ENCODE measurements at regions not wholly inside any gene's neighbourhood (a gene's known extent, or its start where the extent isn't known, plus 50 kb on each side); places are given as distances from the start of the nearest gene placed in this dataset.
A peak's percentile ranks its signal among the peaks of the same experiment; 100 is the strongest.
"Not testable (repeated sequence)": the region's sequence is repeated elsewhere in the genome, so short reads cannot be mapped to it uniquely, and the experiment has no call there.

DNA sequence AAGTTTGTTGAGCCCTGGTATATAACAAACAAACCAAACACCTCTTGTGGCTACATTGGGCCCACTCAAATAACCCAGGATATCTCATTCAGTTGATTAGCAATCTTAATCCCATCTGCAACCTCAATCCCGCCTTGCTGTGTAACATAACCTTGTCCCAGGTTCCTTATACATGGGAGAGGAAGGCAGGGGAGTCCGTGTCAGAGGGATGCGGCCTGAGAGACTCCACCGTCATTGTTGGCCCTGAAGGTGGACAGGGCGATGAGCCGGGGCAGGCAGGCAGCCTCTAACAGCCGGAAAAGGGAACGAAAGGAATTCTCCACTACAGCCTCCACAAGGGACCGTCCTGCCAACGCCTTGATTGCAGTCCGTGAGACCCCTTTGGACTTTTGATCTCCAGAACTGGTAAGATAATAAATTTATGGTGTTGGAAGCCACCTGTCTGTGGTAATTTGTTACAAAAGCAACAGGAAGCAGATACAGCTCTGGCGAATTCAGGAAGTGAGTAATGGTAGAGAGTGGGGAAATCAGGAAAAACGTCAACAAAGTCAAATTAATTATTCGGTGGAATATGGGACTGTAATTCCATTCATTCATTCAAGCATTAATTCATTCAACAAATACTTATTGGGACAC lies 124.5 kb upstream of the SALL4 start:
- Mint-ChIP-seq H3K4me1 (ENCODE audit: low read depth, unreplicated experiment) (no peaks in the 10 kb centered on the region), H3K36me3 (ENCODE audit: insufficient read depth, unreplicated experiment) (no peaks in the 10 kb centered on the region), H3K27me3 (ENCODE audit: unreplicated experiment) (no peaks in the 10 kb centered on the region), H3K9me3 (ENCODE audit: low read depth, unreplicated experiment) (no peaks in the 10 kb centered on the region), H3K4me3 (ENCODE audit: low read depth, unreplicated experiment) (no peak overlapping the region), H3K27ac (ENCODE audit: unreplicated experiment) (no peak overlapping the region)
- BruUV-seq (replicated peaks): no TSS peak
- intact Hi-C loops (cut with micrococcal nuclease; ENCODE audit: unreplicated experiment): no loop called here
- TF ChIP-seq, protein P1, sequence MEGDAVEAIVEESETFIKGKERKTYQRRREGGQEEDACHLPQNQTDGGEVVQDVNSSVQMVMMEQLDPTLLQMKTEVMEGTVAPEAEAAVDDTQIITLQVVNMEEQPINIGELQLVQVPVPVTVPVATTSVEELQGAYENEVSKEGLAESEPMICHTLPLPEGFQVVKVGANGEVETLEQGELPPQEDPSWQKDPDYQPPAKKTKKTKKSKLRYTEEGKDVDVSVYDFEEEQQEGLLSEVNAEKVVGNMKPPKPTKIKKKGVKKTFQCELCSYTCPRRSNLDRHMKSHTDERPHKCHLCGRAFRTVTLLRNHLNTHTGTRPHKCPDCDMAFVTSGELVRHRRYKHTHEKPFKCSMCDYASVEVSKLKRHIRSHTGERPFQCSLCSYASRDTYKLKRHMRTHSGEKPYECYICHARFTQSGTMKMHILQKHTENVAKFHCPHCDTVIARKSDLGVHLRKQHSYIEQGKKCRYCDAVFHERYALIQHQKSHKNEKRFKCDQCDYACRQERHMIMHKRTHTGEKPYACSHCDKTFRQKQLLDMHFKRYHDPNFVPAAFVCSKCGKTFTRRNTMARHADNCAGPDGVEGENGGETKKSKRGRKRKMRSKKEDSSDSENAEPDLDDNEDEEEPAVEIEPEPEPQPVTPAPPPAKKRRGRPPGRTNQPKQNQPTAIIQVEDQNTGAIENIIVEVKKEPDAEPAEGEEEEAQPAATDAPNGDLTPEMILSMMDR (IDR thresholded peaks at IDR 0.05; ENCODE audit: unreplicated experiment): no peak
- CTCF ChIA-PET: interaction anchor here (0.6 kb wide), 1 partner anchor 231 kb away, joined by 3 read pairs; no protein-coding TSS in a partner anchor
- DNase-seq: no peak

DNA sequence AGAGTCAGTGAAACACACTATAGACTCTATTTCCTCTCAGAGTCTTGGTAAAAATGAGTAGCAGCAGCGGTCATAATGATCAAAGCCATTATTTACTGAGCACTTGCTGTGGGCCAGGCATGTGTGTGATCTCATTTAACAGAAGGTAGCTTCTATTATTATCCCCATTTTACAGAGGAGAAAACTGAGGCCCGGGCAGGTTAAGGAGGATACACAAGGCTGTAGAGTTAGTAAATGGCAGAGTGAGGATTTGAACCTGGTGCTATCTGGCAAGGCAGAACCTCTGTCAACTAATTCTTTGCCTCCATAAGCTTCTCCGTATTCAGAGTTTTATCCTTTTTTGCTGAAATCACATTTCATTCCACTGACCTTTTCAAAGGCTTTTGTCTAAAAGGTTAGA lies 122.2 kb upstream of the SALL4 start:
- H3K27ac Mint-ChIP-seq (ENCODE audit: unreplicated experiment): no peak overlapping the region
- H3K27me3 Mint-ChIP-seq (ENCODE audit: unreplicated experiment): no peaks in the 10 kb centered on the region
- no TSS peak for BruUV-seq (replicated peaks)
- H3K4me1 Mint-ChIP-seq (ENCODE audit: low read depth, unreplicated experiment): no peaks in the 10 kb centered on the region
- no peak overlapping the region for H3K4me3 Mint-ChIP-seq (ENCODE audit: low read depth, unreplicated experiment)
- no peaks in the 10 kb centered on the region for H3K36me3 Mint-ChIP-seq (ENCODE audit: insufficient read depth, unreplicated experiment)
- TF ChIP-seq, protein P1 (IDR thresholded peaks at IDR 0.05; ENCODE audit: unreplicated experiment): no peak
- DNase-seq: no peak
- CTCF ChIA-PET: no interaction called here
- no peaks in the 10 kb centered on the region for H3K9me3 Mint-ChIP-seq (ENCODE audit: low read depth, unreplicated experiment)
- intact Hi-C loops (cut with micrococcal nuclease; ENCODE audit: unreplicated experiment): no loop called here

DNA sequence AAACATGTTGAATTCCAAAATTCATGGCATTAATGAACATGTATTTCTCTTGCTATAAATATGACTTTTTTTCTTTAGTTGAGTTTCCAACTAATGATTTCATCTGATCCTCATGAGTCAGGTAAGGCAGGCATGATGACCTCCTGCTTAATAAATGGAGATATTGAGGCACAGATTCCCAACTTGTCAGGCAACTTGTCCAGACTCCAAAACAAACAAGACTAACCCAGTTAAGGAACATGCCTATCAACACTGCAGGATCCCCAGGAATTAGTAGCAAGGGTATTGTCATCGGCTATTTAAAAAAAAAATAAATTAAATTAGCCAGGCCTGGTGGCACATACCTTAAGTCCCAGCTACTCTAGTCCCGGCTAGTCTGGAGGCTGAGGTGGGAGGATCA lies 121.3 kb upstream of the SALL4 start:
- H3K9me3 Mint-ChIP-seq (ENCODE audit: low read depth, unreplicated experiment): no peaks in the 10 kb centered on the region
- no peak overlapping the region for H3K4me3 Mint-ChIP-seq (ENCODE audit: low read depth, unreplicated experiment)
- H3K36me3 Mint-ChIP-seq (ENCODE audit: insufficient read depth, unreplicated experiment): no peaks in the 10 kb centered on the region
- BruUV-seq (replicated peaks): no TSS peak
- CTCF ChIA-PET: interaction anchor here (1.2 kb wide), 1 partner anchor 11 kb away, joined by 3 read pairs; no protein-coding TSS in a partner anchor
- TF ChIP-seq, protein P1 (IDR thresholded peaks at IDR 0.05; ENCODE audit: unreplicated experiment): no peak
- peaks cover 5% of the 10 kb centered on the region for H3K4me1 Mint-ChIP-seq (ENCODE audit: low read depth, unreplicated experiment)
- H3K27ac Mint-ChIP-seq (ENCODE audit: unreplicated experiment): no peak overlapping the region
- H3K27me3 Mint-ChIP-seq (ENCODE audit: unreplicated experiment): no peaks in the 10 kb centered on the region
- DNase-seq: no peak
- intact Hi-C loops (cut with micrococcal nuclease; ENCODE audit: unreplicated experiment): no loop called here

DNA sequence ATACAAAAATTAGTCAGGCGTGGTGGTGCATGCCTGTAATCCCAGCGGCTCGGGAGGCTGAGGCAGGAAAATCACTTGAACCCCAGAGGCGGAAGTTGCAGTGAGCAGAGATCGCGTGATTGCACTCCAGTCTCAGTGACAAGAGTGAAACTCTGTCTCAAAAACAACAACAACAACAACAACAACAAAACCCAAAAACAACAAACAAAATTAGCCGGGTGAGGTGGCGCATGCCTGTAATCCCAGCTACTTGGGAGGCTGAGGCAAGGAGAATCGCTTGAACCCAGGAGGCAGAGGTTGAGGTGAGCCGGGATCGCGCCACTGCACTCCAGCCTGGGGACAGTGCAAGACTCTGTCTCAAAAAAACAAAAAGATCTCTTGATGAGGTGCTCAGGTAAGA lies 120.5 kb upstream of the SALL4 start:
- peaks cover 13% of the 10 kb centered on the region for H3K4me1 Mint-ChIP-seq (ENCODE audit: low read depth, unreplicated experiment)
- intact Hi-C loops (cut with micrococcal nuclease; ENCODE audit: unreplicated experiment); H3K9me3 Mint-ChIP-seq (ENCODE audit: low read depth, unreplicated experiment); H3K4me3 Mint-ChIP-seq (ENCODE audit: low read depth, unreplicated experiment); BruUV-seq (replicated peaks); H3K36me3 Mint-ChIP-seq (ENCODE audit: insufficient read depth, unreplicated experiment); DNase-seq; H3K27ac Mint-ChIP-seq (ENCODE audit: unreplicated experiment); H3K27me3 Mint-ChIP-seq (ENCODE audit: unreplicated experiment): not testable (repeated sequence)
- CTCF ChIA-PET: interaction anchor here (1.2 kb wide), 1 partner anchor 12 kb away, joined by 3 read pairs; no protein-coding TSS in a partner anchor

DNA sequence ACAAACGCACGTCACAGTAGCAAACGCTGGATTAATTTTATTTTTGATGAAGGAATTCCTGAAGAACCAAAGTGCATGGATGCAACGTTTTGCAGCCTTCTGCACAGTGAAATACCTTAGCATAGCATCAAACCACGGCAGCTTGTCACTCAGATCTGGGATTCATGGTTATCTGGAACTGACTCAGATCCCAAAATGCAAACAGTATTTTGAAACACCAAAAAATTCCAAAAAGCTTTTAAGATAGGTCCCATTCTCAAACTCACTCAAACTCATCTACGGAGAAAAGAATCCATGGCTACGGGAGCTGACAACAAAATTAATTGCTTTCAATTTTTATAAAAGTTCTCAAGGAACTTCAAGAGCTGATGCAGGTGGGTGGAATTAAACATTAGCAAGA lies 116.2 kb upstream of the SALL4 start:
- Mint-ChIP-seq H3K27ac (ENCODE audit: unreplicated experiment) (no peak overlapping the region), H3K36me3 (ENCODE audit: insufficient read depth, unreplicated experiment) (no peaks in the 10 kb centered on the region), H3K9me3 (ENCODE audit: low read depth, unreplicated experiment) (no peaks in the 10 kb centered on the region), H3K4me3 (ENCODE audit: low read depth, unreplicated experiment) (peak overlapping the region; percentile 7), H3K4me1 (ENCODE audit: low read depth, unreplicated experiment) (peaks cover 20% of the 10 kb centered on the region), H3K27me3 (ENCODE audit: unreplicated experiment) (no peaks in the 10 kb centered on the region)
- DNase-seq: no peak
- intact Hi-C loops (cut with micrococcal nuclease; ENCODE audit: unreplicated experiment): loop anchor here (5.0 kb wide), 1 partner anchor 116 kb away; the partner anchor contains the start of gene SALL4
- CTCF ChIA-PET: interaction anchor here (1.0 to 1.3 kb wide), 4 partner anchors 12 to 223 kb away, joined by 3 to 6 read pairs (median 4); no protein-coding TSS in a partner anchor
- BruUV-seq (replicated peaks): no TSS peak
- TF ChIP-seq, protein P1 (IDR thresholded peaks at IDR 0.05; ENCODE audit: unreplicated experiment): no peak
